Activated CD4-positive, alpha-beta T cell treated with anti-CD3 and anti-CD28 coated beads, Interleukin-2, amount 50 U/mL, for 48 hours (primary cell): ENCODE measurements at regions not wholly inside any gene's neighbourhood (a gene's known extent, or its start where the extent isn't known, plus 50 kb on each side); places are given as distances from the start of the nearest gene placed in this dataset.

Source experiments
- DNase-seq, 2 experiments: peaks; one replicate each; pipeline ENCODE4 v3.0.0-alpha.2; 2020

GRCh38 chr13:109846185-109846584 is 59.8 kb upstream of the IRS2 start:
- DNase-seq, result no peak

GRCh38 chr13:109844396-109844795 is 58.0 kb upstream of the IRS2 start:
- no peak for DNase-seq

GRCh38 chr13:109843695-109844094 is 57.3 kb upstream of the IRS2 start:
- DNase-seq, result no peak

GRCh38 chr13:109842212-109842920 is 56.0 kb upstream of the IRS2 start:
- DNase-seq, result no peak

- no peak for DNase-seq
Observed at GRCh38 chr13:109840893-109841287, 54.5 kb upstream of the IRS2 start.

GRCh38 chr13:109840201-109840892 is 54.0 kb upstream of the IRS2 start:
- DNase-seq, result peak; percentile 3 to 28

- no peak for DNase-seq
Observed at GRCh38 chr13:109836629-109837607, 50.5 kb upstream of the IRS2 start.
